DND-41 (cell line): ENCODE measurements at regions not wholly inside any gene's neighbourhood (a gene's known extent, or its start where the extent isn't known, plus 50 kb on each side); places are given as distances from the start of the nearest gene placed in this dataset.

Source experiments
- ATAC-seq: fragments of 200-7000 bp; cut with Tn5 transposase; 3 replicates; pipeline ENCODE4 v1.9.1; 2021; ENCODE audit warnings: low read depth; ENCODE audit not compliant: insufficient read depth
- DNase-seq: peaks from one replicate; pipeline ENCODE4 v3.0.0-alpha.2; 2020
- H2AFZ ChIP-seq: 2 replicates; pipeline ENCODE4 v1.6.0; 2012; ENCODE audit warnings: low read depth, low read length
- H3K27ac ChIP-seq: 2 replicates; pipeline ENCODE4 v1.5.1; 2012; ENCODE audit warnings: low read length, inconsistent platforms
- H3K27me3 ChIP-seq: fragments of 200-600 bp; sonication (generic); 2 replicates; pipeline ENCODE4 v1.6.0; 2012; ENCODE audit warnings: low read length, mild to moderate bottlenecking, inconsistent platforms; ENCODE audit not compliant: insufficient read depth, poor library complexity
- H3K36me3 ChIP-seq: 2 replicates; pipeline ENCODE4 v1.5.1; 2012; ENCODE audit warnings: low read length, inconsistent platforms; ENCODE audit not compliant: insufficient read depth
- H3K4me1 ChIP-seq: 2 replicates; pipeline ENCODE4 v1.5.1; 2012; ENCODE audit warnings: mild to moderate bottlenecking, low read length; ENCODE audit not compliant: insufficient read depth
- H3K4me2 ChIP-seq: 2 replicates; pipeline ENCODE4 v1.6.0; 2012; ENCODE audit warnings: mild to moderate bottlenecking, moderate library complexity, low read length, inconsistent platforms; ENCODE audit not compliant: insufficient read depth
- H3K4me3 ChIP-seq, 2 experiments: fragments of 200-600 bp in 1 of 2; shearing (Covaris generic) in 1 of 2; 2 replicates each; pipeline ENCODE4 v1.5.1; 2012 to 2016; ENCODE audit warnings: inconsistent platforms in 2 of 2, low read length in 2 of 2, mild to moderate bottlenecking in 2 of 2, low read depth in 1 of 2, moderate library complexity in 1 of 2
- H3K79me2 ChIP-seq: 2 replicates; pipeline ENCODE4 v1.6.0; 2012; ENCODE audit warnings: low read length, inconsistent platforms; ENCODE audit not compliant: insufficient read depth
- H3K9ac ChIP-seq: 2 replicates; pipeline ENCODE4 v1.6.0; 2012; ENCODE audit warnings: low read depth, mild to moderate bottlenecking, inconsistent platforms, low read length, moderate library complexity
- H3K9me3 ChIP-seq: 2 replicates; pipeline ENCODE4 v1.5.1; 2012; ENCODE audit warnings: low read length, moderate library complexity, mild to moderate bottlenecking, inconsistent platforms; ENCODE audit not compliant: insufficient read depth, severe bottlenecking
- H4K20me1 ChIP-seq: 2 replicates; pipeline ENCODE4 v1.6.0; 2012; ENCODE audit warnings: low read length; ENCODE audit not compliant: insufficient read depth
- EZH2 ChIP-seq: IDR thresholded peaks from 3 replicates; pipeline ENCODE4 v1.6.1; 2012; ENCODE audit warnings: borderline replicate concordance, low read depth, mild to moderate bottlenecking, moderate library complexity, low read length, inconsistent platforms; ENCODE audit not compliant: severe bottlenecking
- TF ChIP-seq, protein P1 (sequence below): IDR thresholded peaks from 2 replicates; pipeline ENCODE4 v1.5.1; 2012; ENCODE audit warnings: borderline replicate concordance, low read length, moderate library complexity, mild to moderate bottlenecking; ENCODE audit not compliant: poor library complexity, severe bottlenecking; ENCODE audit errors: extremely low read depth

DNA sequence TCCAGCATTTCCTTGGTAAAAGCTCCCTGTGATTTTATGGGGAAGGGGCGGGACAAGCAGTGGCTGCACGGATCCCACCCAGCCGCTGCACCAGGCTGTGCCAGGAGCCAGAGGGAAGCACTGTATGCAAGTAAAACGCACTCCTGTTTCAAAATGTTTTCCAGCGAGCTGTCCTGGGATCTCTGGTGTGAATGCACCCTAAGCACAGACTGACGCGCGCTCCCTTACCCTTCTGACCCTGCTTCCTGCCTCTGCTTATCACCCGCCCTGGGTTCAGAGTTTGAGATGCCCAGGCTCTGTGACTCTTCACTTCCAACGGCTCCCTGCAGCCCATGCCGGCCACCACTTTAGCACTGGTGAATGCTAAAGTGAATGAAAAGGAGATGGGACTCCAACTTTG is 131.2 kb downstream of the RHOU start:
- Histone ChIP-seq H3K27ac (no peak overlapping the region), H3K9ac (no peak overlapping the region), H4K20me1 (no peaks in the 10 kb centered on the region), H3K4me1 (peaks cover 9% of the 10 kb centered on the region; the same call in 1 of the 2 replicates), H3K79me2 (no peaks in the 10 kb centered on the region), H3K4me3 (no peak overlapping the region), H3K9me3 (no peaks in the 10 kb centered on the region), H3K4me2 (no peak overlapping the region), H2AFZ (no peak overlapping the region), H3K36me3 (no peaks in the 10 kb centered on the region), H3K27me3 (peaks cover 17% of the 10 kb centered on the region)
- TF ChIP-seq, protein P1, sequence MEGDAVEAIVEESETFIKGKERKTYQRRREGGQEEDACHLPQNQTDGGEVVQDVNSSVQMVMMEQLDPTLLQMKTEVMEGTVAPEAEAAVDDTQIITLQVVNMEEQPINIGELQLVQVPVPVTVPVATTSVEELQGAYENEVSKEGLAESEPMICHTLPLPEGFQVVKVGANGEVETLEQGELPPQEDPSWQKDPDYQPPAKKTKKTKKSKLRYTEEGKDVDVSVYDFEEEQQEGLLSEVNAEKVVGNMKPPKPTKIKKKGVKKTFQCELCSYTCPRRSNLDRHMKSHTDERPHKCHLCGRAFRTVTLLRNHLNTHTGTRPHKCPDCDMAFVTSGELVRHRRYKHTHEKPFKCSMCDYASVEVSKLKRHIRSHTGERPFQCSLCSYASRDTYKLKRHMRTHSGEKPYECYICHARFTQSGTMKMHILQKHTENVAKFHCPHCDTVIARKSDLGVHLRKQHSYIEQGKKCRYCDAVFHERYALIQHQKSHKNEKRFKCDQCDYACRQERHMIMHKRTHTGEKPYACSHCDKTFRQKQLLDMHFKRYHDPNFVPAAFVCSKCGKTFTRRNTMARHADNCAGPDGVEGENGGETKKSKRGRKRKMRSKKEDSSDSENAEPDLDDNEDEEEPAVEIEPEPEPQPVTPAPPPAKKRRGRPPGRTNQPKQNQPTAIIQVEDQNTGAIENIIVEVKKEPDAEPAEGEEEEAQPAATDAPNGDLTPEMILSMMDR: no peak
- TF ChIP-seq EZH2: no peak
- DNase-seq: no peak
- ATAC-seq: no peak

DNA sequence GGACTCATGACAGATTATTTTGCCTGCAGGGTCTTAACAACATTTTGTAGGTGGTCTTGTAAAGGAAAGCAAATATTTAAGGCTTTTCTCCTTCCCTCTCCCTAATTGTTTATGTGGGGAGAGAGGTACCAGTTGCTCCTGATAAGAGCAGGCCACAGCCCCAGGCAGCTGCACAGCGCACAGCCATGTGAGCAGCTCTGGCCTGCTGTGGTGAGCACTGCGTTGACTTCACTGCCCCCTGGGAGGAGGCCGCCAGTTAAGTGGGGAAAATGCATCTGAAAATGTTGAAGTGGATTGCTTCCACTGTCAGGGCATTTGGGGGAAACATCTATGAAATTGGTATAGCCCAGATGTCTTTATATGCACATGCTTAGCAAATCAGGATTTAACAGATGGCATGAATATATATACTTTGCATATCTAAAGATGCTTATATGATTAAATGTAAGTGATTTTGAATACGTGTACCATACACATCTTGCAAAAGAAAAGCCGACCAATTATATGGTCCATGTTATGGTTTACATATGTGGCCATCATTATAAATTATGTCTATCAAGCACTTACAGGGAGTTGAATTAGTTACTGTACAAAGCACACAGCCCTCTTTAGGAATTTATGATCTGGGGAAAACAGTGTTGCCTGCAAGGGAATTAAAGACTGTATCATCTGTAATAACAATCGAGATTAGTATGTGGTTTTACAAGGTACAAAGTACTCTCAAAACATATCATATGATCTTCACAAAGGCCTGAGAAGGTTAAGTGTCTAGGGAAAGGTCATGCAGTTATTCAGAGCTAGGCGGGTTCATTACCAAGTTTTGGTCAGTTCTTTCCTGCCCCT is 132.1 kb downstream of the RHOU start:
- ATAC-seq (no peak), DNase-seq (no peak)

DNA sequence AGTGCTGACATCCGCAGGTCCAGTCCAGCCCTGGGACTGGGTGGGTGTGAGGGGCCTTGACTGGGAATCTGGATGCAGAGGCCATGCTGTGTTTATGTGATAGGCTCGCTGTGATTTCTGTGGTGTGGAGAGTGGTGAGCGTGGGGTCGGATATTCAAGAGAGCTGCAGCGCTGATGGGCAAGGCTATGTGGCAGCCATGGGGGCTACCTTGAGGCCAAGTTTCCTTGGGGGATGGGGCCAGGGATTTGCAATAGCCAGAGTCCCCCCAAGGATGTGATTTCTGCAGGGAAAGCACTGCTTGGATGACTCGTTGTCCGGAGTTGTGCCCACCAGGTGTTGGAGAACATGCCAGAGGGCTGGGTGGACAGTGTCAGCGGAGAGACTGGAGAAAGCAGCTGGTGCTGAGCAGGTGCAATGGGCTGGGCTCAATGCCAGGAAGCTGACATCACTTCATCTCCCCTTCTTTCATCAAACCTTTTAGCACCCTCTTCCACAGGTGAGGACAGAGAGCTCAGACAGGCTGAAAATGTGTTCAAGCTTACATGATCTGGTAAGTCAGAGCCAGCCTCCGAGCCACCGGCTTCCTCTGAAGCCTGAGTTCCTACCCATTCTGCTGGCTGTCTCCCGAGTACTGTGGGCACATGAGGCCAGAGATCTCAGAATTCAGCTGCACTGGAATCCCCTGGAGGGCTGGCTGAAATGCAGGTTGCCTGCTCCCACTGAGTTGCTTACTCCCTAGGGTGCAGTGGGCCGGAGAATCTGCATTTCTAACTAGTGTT is 132.9 kb downstream of the RHOU start:
- no peak overlapping the region for H3K4me3 ChIP-seq
- H3K9me3 ChIP-seq: no peaks in the 10 kb centered on the region
- no peaks in the 10 kb centered on the region for H3K36me3 ChIP-seq
- DNase-seq (no peak), ATAC-seq (no peak)
- H2AFZ ChIP-seq: no peak overlapping the region
- peaks cover 9% of the 10 kb centered on the region; the same call in 1 of the 2 replicates for H3K4me1 ChIP-seq
- H3K4me2 ChIP-seq: no peak overlapping the region
- H3K79me2 ChIP-seq: no peaks in the 10 kb centered on the region
- H3K27ac ChIP-seq: no peak overlapping the region
- no peak for TF ChIP-seq EZH2
- TF ChIP-seq, protein P1: no peak
- H3K27me3 ChIP-seq: peaks cover 10% of the 10 kb centered on the region
- no peak overlapping the region for H3K9ac ChIP-seq
- no peaks in the 10 kb centered on the region for H4K20me1 ChIP-seq

More for the DNA sequence above, 132.1 kb downstream of the RHOU start:
- Histone ChIP-seq H3K4me1 (peaks cover 9% of the 10 kb centered on the region; the same call in 1 of the 2 replicates), H3K9me3 (no peaks in the 10 kb centered on the region), H3K27me3 (peaks cover 14% of the 10 kb centered on the region), H3K27ac (no peak overlapping the region), H3K4me3 (no peak overlapping the region), H2AFZ (no peak overlapping the region), H3K9ac (no peak overlapping the region), H3K79me2 (no peaks in the 10 kb centered on the region), H4K20me1 (no peaks in the 10 kb centered on the region), H3K36me3 (no peaks in the 10 kb centered on the region), H3K4me2 (no peak overlapping the region)
- TF ChIP-seq EZH2: no peak
- TF ChIP-seq, protein P1: no peak
